Neural cell (in vitro differentiated cells): ENCODE measurements at regions not wholly inside any gene's neighbourhood (a gene's known extent, or its start where the extent isn't known, plus 50 kb on each side); places are given as distances from the start of the nearest gene placed in this dataset.

Experiments
- H2AFZ ChIP-seq: fragments of 200-600, 300-800 bp; sonication (generic), shearing (Covaris generic); 2 replicates; pipeline ENCODE4 v1.6.0; 2014; ENCODE audit warnings: low read depth, mild to moderate bottlenecking, antibody characterized with exemption, low read length, moderate library complexity
- H3F3A ChIP-seq: fragments of 200-600 bp; shearing (Covaris generic); 2 replicates; pipeline ENCODE4 v1.6.1; 2016; ENCODE audit warnings: mild to moderate bottlenecking, moderate library complexity, mixed read lengths, antibody characterized with exemption, low read length; ENCODE audit not compliant: insufficient read depth, poor library complexity, severe bottlenecking
- H3K27ac ChIP-seq: fragments of 200-600, 300-800 bp; sonication (generic), shearing (Covaris generic); 2 replicates; pipeline ENCODE4 v1.5.1; 2014; ENCODE audit warnings: mild to moderate bottlenecking, low read length, moderate library complexity
- H3K27me3 ChIP-seq: fragments of 300-800, 200-600 bp; sonication (generic), shearing (Covaris generic); 2 replicates; pipeline ENCODE4 v1.6.0; 2014; ENCODE audit warnings: mild to moderate bottlenecking, low read depth, low read length, moderate library complexity; ENCODE audit not compliant: insufficient read depth
- H3K36me3 ChIP-seq: fragments of 300-800, 200-600 bp; sonication (generic), shearing (Covaris generic); 2 replicates; pipeline ENCODE4 v1.5.1; 2014; ENCODE audit warnings: mild to moderate bottlenecking, antibody characterized with exemption, low read length, moderate library complexity; ENCODE audit not compliant: insufficient read depth
- H3K4me2 ChIP-seq: fragments of 300-800, 200-600 bp; sonication (generic), shearing (Covaris generic); 2 replicates; pipeline ENCODE4 v1.6.0; 2014; ENCODE audit warnings: mild to moderate bottlenecking, low read length
- H3K4me3 ChIP-seq: fragments of 300-800, 200-600 bp; sonication (generic), shearing (Covaris generic); 2 replicates; pipeline ENCODE4 v1.5.1; 2014; ENCODE audit warnings: mild to moderate bottlenecking, low read length, moderate library complexity
- H3K79me2 ChIP-seq: fragments of 200-600 bp; shearing (Covaris generic); replicated peaks from 2 replicates; pipeline ENCODE4 v1.6.0; 2014; ENCODE audit warnings: mild to moderate bottlenecking, low read length, moderate library complexity; ENCODE audit not compliant: insufficient read depth
- H3K9ac ChIP-seq: fragments of 300-800, 200-600 bp; sonication (generic), shearing (Covaris generic); 2 replicates; pipeline ENCODE4 v1.6.1; 2016; ENCODE audit warnings: mild to moderate bottlenecking, low read length, mixed read lengths
- H3K9me2 ChIP-seq: fragments of 200-600 bp; shearing (Covaris generic); 2 replicates; pipeline ENCODE4 v1.6.1; 2016; ENCODE audit warnings: mild to moderate bottlenecking, low read length, mixed read lengths; ENCODE audit not compliant: insufficient read depth
- H3K9me3 ChIP-seq: fragments of 200-600, 300-800 bp; sonication (generic), shearing (Covaris generic); 2 replicates; pipeline ENCODE4 v1.6.1; 2016; ENCODE audit warnings: mild to moderate bottlenecking, mixed run types, low read length, moderate library complexity, mixed read lengths
- H4K20me1 ChIP-seq: fragments of 200-600 bp; shearing (Covaris generic); 2 replicates; pipeline ENCODE4 v1.6.1; 2016; ENCODE audit warnings: mild to moderate bottlenecking, mixed run types; ENCODE audit not compliant: insufficient read depth
- CTCF ChIP-seq: fragments of 450-650 bp; IDR thresholded peaks from 2 replicates; pipeline ENCODE4 v1.5.1; 2014; ENCODE audit warnings: antibody characterized with exemption, mild to moderate bottlenecking, moderate library complexity; ENCODE audit not compliant: poor library complexity, severe bottlenecking
- EP300 ChIP-seq: fragments of 450-650 bp; conservative IDR thresholded peaks from 2 replicates; pipeline ENCODE4 v1.6.1; 2014; ENCODE audit warnings: antibody characterized with exemption, mild to moderate bottlenecking, moderate library complexity; ENCODE audit not compliant: poor library complexity, severe bottlenecking
- EZH2 ChIP-seq: fragments of 200-600, 300-800 bp; shearing (Covaris generic), sonication (generic); IDR thresholded peaks from 2 replicates; pipeline ENCODE4 v1.6.1; 2014; ENCODE audit warnings: antibody characterized with exemption, low read length, borderline replicate concordance, mild to moderate bottlenecking; ENCODE audit not compliant: insufficient read depth, poor library complexity, severe bottlenecking
- MXI1 ChIP-seq: fragments of 450-650 bp; conservative IDR thresholded peaks from 2 replicates; pipeline ENCODE4 v1.6.1; 2014; ENCODE audit warnings: antibody characterized with exemption, mild to moderate bottlenecking; ENCODE audit not compliant: poor library complexity, severe bottlenecking
- POLR2AphosphoS5 ChIP-seq: IDR thresholded peaks from 2 replicates; pipeline ENCODE4 v1.6.1; 2012
- RAD21 ChIP-seq: fragments of 450-650 bp; conservative IDR thresholded peaks from 2 replicates; pipeline ENCODE4 v1.6.1; 2014; ENCODE audit warnings: antibody characterized with exemption, mild to moderate bottlenecking, moderate library complexity
- SMC3 ChIP-seq: fragments of 450-650 bp; conservative IDR thresholded peaks from 2 replicates; pipeline ENCODE4 v1.6.1; 2014; ENCODE audit warnings: antibody characterized with exemption, mild to moderate bottlenecking, moderate library complexity; ENCODE audit not compliant: poor library complexity
- TAF1 ChIP-seq: IDR thresholded peaks from 2 replicates; pipeline ENCODE4 v1.6.1; 2012; ENCODE audit warnings: low read depth
- TF ChIP-seq, protein P1 (sequence below): IDR thresholded peaks from 2 replicates; pipeline ENCODE4 v1.6.1; 2012; ENCODE audit warnings: borderline replicate concordance

DNA sequence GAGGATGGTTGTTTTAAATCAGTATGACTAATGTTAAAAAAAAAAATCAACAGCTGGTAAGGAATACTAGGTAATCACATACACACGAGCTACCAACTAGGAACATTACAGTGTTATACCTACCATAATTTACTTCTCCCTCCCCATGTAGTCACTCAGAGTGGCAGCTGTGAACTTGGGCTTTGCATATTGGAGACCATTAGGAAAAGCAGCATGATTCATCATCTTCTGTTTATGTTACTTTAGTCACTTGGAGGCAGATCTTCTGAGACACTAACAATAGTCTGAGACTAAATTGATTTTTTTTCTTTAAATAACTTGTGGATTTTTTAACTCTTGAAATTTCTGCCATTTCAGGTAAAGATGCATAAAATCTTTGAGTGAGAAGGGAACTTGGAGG lies 141.5 kb upstream of the NR4A3 start:
- H3K36me3 ChIP-seq = no peaks in the 10 kb centered on the region
- H3K4me2 ChIP-seq = no peak overlapping the region
- no peaks in the 10 kb centered on the region for H3K27me3 ChIP-seq
- no peaks in the 10 kb centered on the region for H3K79me2 ChIP-seq
- no peaks in the 10 kb centered on the region for H3F3A ChIP-seq
- no peak overlapping the region for H3K9ac ChIP-seq
- peaks cover 9% of the 10 kb centered on the region for H3K9me3 ChIP-seq
- H2AFZ ChIP-seq = no peak overlapping the region
- H3K9me2 ChIP-seq = no peaks in the 10 kb centered on the region
- H4K20me1 ChIP-seq = no peaks in the 10 kb centered on the region
- no peak overlapping the region for H3K4me3 ChIP-seq
- no peak overlapping the region for H3K27ac ChIP-seq
- TF ChIP-seq EP300 = no peak
- TF ChIP-seq CTCF = no peak
- TF ChIP-seq TAF1 = no peak
- TF ChIP-seq POLR2AphosphoS5 = no peak
- TF ChIP-seq RAD21 = no peak
- no peak for TF ChIP-seq SMC3
- TF ChIP-seq, protein P1, sequence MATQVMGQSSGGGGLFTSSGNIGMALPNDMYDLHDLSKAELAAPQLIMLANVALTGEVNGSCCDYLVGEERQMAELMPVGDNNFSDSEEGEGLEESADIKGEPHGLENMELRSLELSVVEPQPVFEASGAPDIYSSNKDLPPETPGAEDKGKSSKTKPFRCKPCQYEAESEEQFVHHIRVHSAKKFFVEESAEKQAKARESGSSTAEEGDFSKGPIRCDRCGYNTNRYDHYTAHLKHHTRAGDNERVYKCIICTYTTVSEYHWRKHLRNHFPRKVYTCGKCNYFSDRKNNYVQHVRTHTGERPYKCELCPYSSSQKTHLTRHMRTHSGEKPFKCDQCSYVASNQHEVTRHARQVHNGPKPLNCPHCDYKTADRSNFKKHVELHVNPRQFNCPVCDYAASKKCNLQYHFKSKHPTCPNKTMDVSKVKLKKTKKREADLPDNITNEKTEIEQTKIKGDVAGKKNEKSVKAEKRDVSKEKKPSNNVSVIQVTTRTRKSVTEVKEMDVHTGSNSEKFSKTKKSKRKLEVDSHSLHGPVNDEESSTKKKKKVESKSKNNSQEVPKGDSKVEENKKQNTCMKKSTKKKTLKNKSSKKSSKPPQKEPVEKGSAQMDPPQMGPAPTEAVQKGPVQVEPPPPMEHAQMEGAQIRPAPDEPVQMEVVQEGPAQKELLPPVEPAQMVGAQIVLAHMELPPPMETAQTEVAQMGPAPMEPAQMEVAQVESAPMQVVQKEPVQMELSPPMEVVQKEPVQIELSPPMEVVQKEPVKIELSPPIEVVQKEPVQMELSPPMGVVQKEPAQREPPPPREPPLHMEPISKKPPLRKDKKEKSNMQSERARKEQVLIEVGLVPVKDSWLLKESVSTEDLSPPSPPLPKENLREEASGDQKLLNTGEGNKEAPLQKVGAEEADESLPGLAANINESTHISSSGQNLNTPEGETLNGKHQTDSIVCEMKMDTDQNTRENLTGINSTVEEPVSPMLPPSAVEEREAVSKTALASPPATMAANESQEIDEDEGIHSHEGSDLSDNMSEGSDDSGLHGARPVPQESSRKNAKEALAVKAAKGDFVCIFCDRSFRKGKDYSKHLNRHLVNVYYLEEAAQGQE = no peak
- no peak for TF ChIP-seq MXI1
- TF ChIP-seq EZH2 = no peak

DNA sequence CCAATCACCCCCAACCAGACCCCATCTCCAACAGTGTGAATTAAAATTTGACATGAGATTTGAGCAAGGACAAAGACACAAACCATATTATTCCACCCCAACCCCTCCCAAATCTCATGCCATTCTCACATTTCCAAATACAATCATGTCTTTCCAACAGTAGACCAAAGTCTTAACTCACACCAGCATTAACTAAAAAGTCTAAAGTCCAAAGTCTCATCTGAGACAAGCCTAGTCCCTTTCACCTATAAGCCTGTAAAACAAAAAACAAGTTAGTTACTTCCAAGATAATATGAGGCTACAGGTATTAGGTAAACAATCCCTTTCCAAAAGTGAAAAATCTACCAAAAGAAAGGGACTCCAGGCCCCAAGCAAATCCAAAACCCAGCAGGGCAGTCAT lies 140.6 kb upstream of the NR4A3 start:
- TF ChIP-seq TAF1 (no peak), SMC3 (no peak), POLR2AphosphoS5 (no peak), MXI1 (no peak), RAD21 (no peak), EZH2 (no peak), CTCF (no peak), EP300 (no peak)
- TF ChIP-seq, protein P1 = no peak
- no peak overlapping the region for H3K9ac ChIP-seq
- no peaks in the 10 kb centered on the region for H3K79me2 ChIP-seq
- H3K4me2 ChIP-seq = no peak overlapping the region
- H2AFZ ChIP-seq = no peak overlapping the region
- no peaks in the 10 kb centered on the region for H3K9me2 ChIP-seq
- no peak overlapping the region for H3K27ac ChIP-seq
- H3K4me3 ChIP-seq = no peak overlapping the region
- H3F3A ChIP-seq = no peaks in the 10 kb centered on the region
- no peaks in the 10 kb centered on the region for H3K36me3 ChIP-seq
- H4K20me1 ChIP-seq = no peaks in the 10 kb centered on the region
- no peaks in the 10 kb centered on the region for H3K27me3 ChIP-seq
- H3K9me3 ChIP-seq = peaks cover 9% of the 10 kb centered on the region
